ENCODE measurements at regions not wholly inside any gene's neighbourhood (a gene's known extent, or its start where the extent isn't known, plus 50 kb on each side); places are given as distances from the start of the nearest gene placed in this dataset.
"Not testable (repeated sequence)": the region's sequence is repeated elsewhere in the genome, so short reads cannot be mapped to it uniquely, and the experiment has no call there.

GRCh38 chr14:103241531-103241930 lies 92.5 kb upstream of the EIF5 start:
- no peak overlapping the region for H3K4me3 ChIP-seq
- intact Hi-C loops (cut with DNase I), result no loop called here
- H3K36me3 ChIP-seq, result no peaks in the 10 kb centered on the region
- DNase-seq (no peak), ATAC-seq (no peak)
- H3K27me3 ChIP-seq, result peaks cover 0 to 15% (median 0%) of the 10 kb centered on the region in 7 donors
- H3K27ac ChIP-seq, result no peak overlapping the region
- no peak for TF ChIP-seq CTCF (IDR thresholded peaks at IDR 0.05)
- 90 to 91% methylated on average over 8 of the region's 8 CpGs for WGBS, 2 donors
- peaks cover 0 to 25% (median 14%) of the 10 kb centered on the region in 11 donors for H3K9me3 ChIP-seq
- H3K4me1 ChIP-seq, result peaks cover 0 to 9% (median 0%) of the 10 kb centered on the region in 9 donors

- ATAC-seq (no peak), DNase-seq (no peak)
- Histone ChIP-seq H3K9me3 (peaks cover 0 to 14% (median 7%) of the 10 kb centered on the region in 11 donors), H3K4me1 (peaks cover 0 to 12% (median 0%) of the 10 kb centered on the region in 9 donors), H3K27me3 (peaks cover 0 to 15% (median 0%) of the 10 kb centered on the region in 7 donors), H3K27ac (no peak overlapping the region), H3K36me3 (no peaks in the 10 kb centered on the region), H3K4me3 (no peak overlapping the region)
- TF ChIP-seq CTCF (IDR thresholded peaks at IDR 0.05), result no peak
- intact Hi-C loops (cut with DNase I), result no loop called here
- WGBS, 2 donors, result 87 to 88% methylated on average over 7 of the region's 7 CpGs
Measured at GRCh38 chr14:103243764-103244737, 90.0 kb upstream of the EIF5 start.

GRCh38 chr14:103245624-103246031 lies 88.4 kb upstream of the EIF5 start:
- H3K9me3 ChIP-seq; H3K36me3 ChIP-seq; DNase-seq; H3K4me3 ChIP-seq; intact Hi-C loops (cut with DNase I); H3K27ac ChIP-seq: not testable (repeated sequence)
- Histone ChIP-seq H3K4me1 (peaks cover 0 to 12% (median 0%) of the 10 kb centered on the region in 9 donors), H3K27me3 (peaks cover 0 to 21% (median 3%) of the 10 kb centered on the region in 7 donors)
- ATAC-seq, result peak in 1 of 8 donors; percentile 26
- WGBS, 2 donors, result 46 to 48% methylated on average over 3 of the region's 3 CpGs

- no peaks in the 10 kb centered on the region for H3K36me3 ChIP-seq
- no peak overlapping the region for H3K4me3 ChIP-seq
- WGBS, 2 donors, result 38 to 42% methylated on average over 2 of the region's 2 CpGs
- peaks cover 0 to 12% (median 0%) of the 10 kb centered on the region in 9 donors for H3K4me1 ChIP-seq
- no peak overlapping the region for H3K27ac ChIP-seq
- no peak for TF ChIP-seq CTCF (IDR thresholded peaks at IDR 0.05)
- intact Hi-C loops (cut with DNase I), result no loop called here
- ATAC-seq (no peak), DNase-seq (no peak)
- H3K27me3 ChIP-seq, result peaks cover 0 to 16% (median 3%) of the 10 kb centered on the region in 7 donors
- H3K9me3 ChIP-seq, result no peaks in the 10 kb centered on the region
Measured at GRCh38 chr14:103246070-103246469, 88.0 kb upstream of the EIF5 start.

All from heart right ventricle (tissue), 16 donors.